Prostate gland (tissue), 2 donors: ENCODE measurements at regions not wholly inside any gene's neighbourhood (a gene's known extent, or its start where the extent isn't known, plus 50 kb on each side); places are given as distances from the start of the nearest gene placed in this dataset.

ENCODE experiments used
- DNase-seq: peaks from one replicate; pipeline ENCODE4 v3.0.0-alpha.2; 2019; ENCODE audit warnings: low spot score
- H3K27ac ChIP-seq, 2 donors: fragments of 200-600 bp; sonication (generic); 2 replicates each; pipeline ENCODE4 v1.5.1; 2017 to 2019
- H3K27me3 ChIP-seq: fragments of 200-600 bp; sonication (generic); replicated peaks from 2 replicates; pipeline ENCODE4 v1.5.1; 2019; ENCODE audit not compliant: insufficient read depth
- H3K36me3 ChIP-seq, 2 donors: fragments of 200-600 bp; sonication (generic); 1 replicate in 1 of 2; 2 replicates in 1 of 2; pipeline versions ENCODE4 v1.5.1 to v1.8.1; 2017 to 2019
- H3K4me1 ChIP-seq: fragments of 200-600 bp; sonication (generic); replicated peaks from 2 replicates; pipeline ENCODE4 v1.5.1; 2019
- H3K4me3 ChIP-seq, 2 donors: fragments of 200-600 bp; sonication (generic); 2 replicates each; pipeline ENCODE4 v1.5.1; 2017 to 2019
- H3K9me3 ChIP-seq: fragments of 200-600 bp; sonication (generic); 2 replicates; pipeline ENCODE4 v1.5.1; 2017
- CTCF ChIP-seq, 4 experiments: fragments of 200-600 bp in 2 of 4; fragments of 450-650 bp in 2 of 4; sonication (generic) in 2 of 4; IDR thresholded peaks; 1 replicate in 3 of 4; 2 replicates in 1 of 4; pipeline ENCODE4 v1.5.1; 2016 to 2019; ENCODE audit warnings: antibody characterized with exemption in 4 of 4, mild to moderate bottlenecking in 2 of 4, moderate library complexity in 2 of 4
- POLR2A ChIP-seq: fragments of 450-650 bp; IDR thresholded peaks from one replicate; pipeline ENCODE4 v1.6.1; 2016; ENCODE audit warnings: antibody characterized with exemption, mild to moderate bottlenecking
- POLR2AphosphoS5 ChIP-seq: sonication (generic); formaldehyde crosslinking; IDR thresholded peaks from one replicate; pipeline ENCODE4 v1.6.1; 2017; ENCODE audit warnings: antibody characterized with exemption
- WGBS: methylation state at CpG from one replicate; pipeline ENCODE4 v1.1.5; 2018; 5-methylcytosine and 5-hydroxymethylcytosine counted together
- intact Hi-C: fragments of 100-400 bp; cut with DNase I; formaldehyde crosslinking; loops from one replicate; pipeline ENCODE4 v1.14.2; 2022
- small RNA-seq, 2 donors: library from RNA; depleted of rRNA; stranded (forward); fragments of <200 nt; gene quantifications; one replicate each; pipeline ENCODE3, GENCODE V24; 2016

DNA sequence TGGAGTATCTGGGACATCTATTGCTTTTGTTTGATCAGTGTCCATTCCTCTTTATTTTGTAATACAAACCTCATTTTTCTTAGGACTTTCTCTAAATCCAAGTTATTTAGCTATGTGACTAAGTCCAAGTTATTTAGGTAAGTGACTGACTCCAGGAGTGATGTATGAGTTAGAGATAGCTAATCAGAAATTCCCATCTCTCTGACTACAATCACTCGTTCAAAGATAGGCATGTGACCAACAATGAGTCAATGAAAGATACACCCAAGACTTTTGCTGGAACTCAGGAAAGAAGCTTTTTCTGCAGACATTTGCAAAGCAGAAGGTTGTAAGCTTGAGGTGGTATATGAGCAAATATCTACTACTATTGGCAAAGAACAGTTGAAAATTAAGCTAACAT lies 72.5 kb upstream of the KCNIP4 start:
- Histone ChIP-seq H3K36me3 (no peaks in the 10 kb centered on the region), H3K4me3 (no peak overlapping the region), H3K27me3 (no peaks in the 10 kb centered on the region), H3K27ac (no peak overlapping the region), H3K9me3 (no peaks in the 10 kb centered on the region), H3K4me1 (no peaks in the 10 kb centered on the region)
- 53% methylated on average over 1 of the region's 1 CpG for WGBS
- no peak for TF ChIP-seq CTCF (IDR thresholded peaks at IDR 0.05)
- TF ChIP-seq POLR2AphosphoS5: no peak
- TF ChIP-seq POLR2A: no peak
- DNase-seq: no peak
- intact Hi-C loops: no loop called here

GRCh38 chr4:22020129-22020528 lies 71.6 kb upstream of the KCNIP4 start:
- no peak for DNase-seq
- Histone ChIP-seq H3K9me3 (no peaks in the 10 kb centered on the region), H3K36me3 (no peaks in the 10 kb centered on the region), H3K4me1 (no peaks in the 10 kb centered on the region), H3K4me3 (no peak overlapping the region), H3K27ac (no peak overlapping the region), H3K27me3 (no peaks in the 10 kb centered on the region)
- intact Hi-C loops: no loop called here
- no peak for TF ChIP-seq POLR2AphosphoS5
- TF ChIP-seq POLR2A: no peak
- no peak for TF ChIP-seq CTCF (IDR thresholded peaks at IDR 0.05)

GRCh38 chr4:22019676-22020075 lies 71.1 kb upstream of the KCNIP4 start:
- DNase-seq: no peak
- TF ChIP-seq CTCF (IDR thresholded peaks at IDR 0.05) (no peak), POLR2A (no peak), POLR2AphosphoS5 (no peak)
- Histone ChIP-seq H3K9me3 (no peaks in the 10 kb centered on the region), H3K27ac (no peak overlapping the region), H3K36me3 (no peaks in the 10 kb centered on the region), H3K27me3 (no peaks in the 10 kb centered on the region), H3K4me1 (no peaks in the 10 kb centered on the region), H3K4me3 (no peak overlapping the region)
- 78% methylated on average over 4 of the region's 4 CpGs for WGBS
- intact Hi-C loops: no loop called here

DNA sequence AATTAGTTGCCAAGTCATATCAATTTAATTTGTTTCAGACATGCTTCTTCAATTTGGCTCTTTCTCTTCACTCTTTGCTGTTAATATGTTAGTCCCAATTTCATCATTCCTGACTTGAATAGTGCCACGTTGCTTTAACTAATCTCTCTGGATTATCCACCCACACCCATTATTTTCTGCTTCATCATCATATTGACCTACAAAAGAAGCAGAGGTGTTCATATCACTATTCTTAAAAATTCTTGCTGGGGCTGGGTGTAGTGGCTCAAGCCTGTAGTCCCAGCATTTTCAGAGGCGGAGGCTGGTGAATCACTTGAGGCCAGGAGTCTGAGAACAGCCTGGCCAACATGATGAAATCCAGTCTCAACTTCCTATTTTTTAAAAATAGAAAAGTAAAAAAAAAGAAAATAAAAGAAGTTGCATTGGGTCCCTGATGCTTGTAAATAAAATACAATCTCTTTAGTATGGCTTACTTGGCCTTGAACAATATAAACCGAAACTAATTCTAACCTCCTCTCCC lies 65.7 kb upstream of the KCNIP4 start:
- WGBS: 62% methylated on average over 3 of the region's 3 CpGs
- Histone ChIP-seq H3K27me3 (no peaks in the 10 kb centered on the region), H3K27ac (no peak overlapping the region), H3K4me3 (no peak overlapping the region), H3K4me1 (no peaks in the 10 kb centered on the region), H3K9me3 (no peaks in the 10 kb centered on the region), H3K36me3 (no peaks in the 10 kb centered on the region)
- intact Hi-C loops: no loop called here
- DNase-seq: no peak
- TF ChIP-seq CTCF (IDR thresholded peaks at IDR 0.05) (no peak), POLR2AphosphoS5 (no peak), POLR2A (no peak)

- Histone ChIP-seq H3K27ac (no peak overlapping the region), H3K4me1 (no peaks in the 10 kb centered on the region), H3K27me3 (no peaks in the 10 kb centered on the region), H3K9me3 (no peaks in the 10 kb centered on the region), H3K4me3 (no peak overlapping the region), H3K36me3 (no peaks in the 10 kb centered on the region)
- intact Hi-C loops: no loop called here
- whole genome bisulfite sequencing: 73% methylated on average over 1 of the region's 1 CpG
- no peak for DNase-seq
- TF ChIP-seq POLR2AphosphoS5 (no peak), CTCF (IDR thresholded peaks at IDR 0.05) (no peak), POLR2A (no peak)
Observed at GRCh38 chr4:22003878-22004277, 55.3 kb upstream of the KCNIP4 start.

Small RNA genes lying in the stretch of these regions (small RNA-seq; reads per million reads assigned to genes)
- gene RNU6-420P: 0 reads per million in 2 donors
